ENCODE measurements at regions not wholly inside any gene's neighbourhood (a gene's known extent, or its start where the extent isn't known, plus 50 kb on each side); places are given as distances from the start of the nearest gene placed in this dataset.
"Not testable (repeated sequence)": the region's sequence is repeated elsewhere in the genome, so short reads cannot be mapped to it uniquely, and the experiment has no call there.

GRCh38 chr3:148540266-148540665, 157.4 kb upstream of the AGTR1 start:
- no peak for TF ChIP-seq CTCF (IDR thresholded peaks at IDR 0.05; ENCODE audit: low read depth, low read length)
- no peak overlapping the region for H3K4me3 ChIP-seq (ENCODE audit: low read depth, low read length)
- H3K36me3 ChIP-seq = no peaks in the 10 kb centered on the region
- no peaks in the 10 kb centered on the region for H3K27me3 ChIP-seq
- DNase-seq = no peak
- H3K4me1 ChIP-seq = no peaks in the 10 kb centered on the region
- no peaks in the 10 kb centered on the region for H3K9me3 ChIP-seq

- Histone ChIP-seq H3K36me3 (no peaks in the 10 kb centered on the region), H3K4me1 (no peaks in the 10 kb centered on the region), H3K9me3 (no peaks in the 10 kb centered on the region), H3K27me3 (no peaks in the 10 kb centered on the region), H3K4me3 (ENCODE audit: low read depth, low read length) (no peak overlapping the region)
- no peak for DNase-seq
- TF ChIP-seq CTCF (IDR thresholded peaks at IDR 0.05; ENCODE audit: low read depth, low read length) = no peak
Observed at GRCh38 chr3:148540851-148541250, 156.9 kb upstream of the AGTR1 start.

DNA sequence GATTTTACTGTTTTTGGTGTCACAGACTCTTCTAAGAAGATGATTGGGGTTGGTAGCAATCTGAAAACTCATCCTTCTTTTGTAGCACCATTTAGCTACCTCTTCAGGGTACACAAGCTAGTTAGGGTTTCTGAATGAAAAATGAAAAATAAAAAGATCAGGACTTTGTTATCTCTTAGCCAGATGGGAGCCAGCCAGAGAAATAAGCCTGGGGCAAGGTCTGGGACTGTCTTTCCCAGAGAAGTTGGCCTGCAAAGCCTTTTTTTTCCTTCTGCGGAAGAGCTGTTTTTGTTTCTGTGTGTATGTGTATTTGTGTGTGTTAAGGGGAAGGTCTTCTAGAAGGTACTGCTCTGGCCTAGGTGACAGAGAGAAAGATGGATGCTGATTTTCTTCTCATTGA, 150.7 kb upstream of the AGTR1 start:
- Histone ChIP-seq H3K4me3 (ENCODE audit: low read depth, low read length) (no peak overlapping the region), H3K4me1 (no peaks in the 10 kb centered on the region), H3K36me3 (no peaks in the 10 kb centered on the region), H3K9me3 (no peaks in the 10 kb centered on the region), H3K27me3 (no peaks in the 10 kb centered on the region)
- peak; percentile 24 for DNase-seq
- TF ChIP-seq CTCF (IDR thresholded peaks at IDR 0.05; ENCODE audit: low read depth, low read length) = no peak

- TF ChIP-seq CTCF (IDR thresholded peaks at IDR 0.05; ENCODE audit: low read depth, low read length) = no peak
- Histone ChIP-seq H3K27me3 (no peaks in the 10 kb centered on the region), H3K4me3 (ENCODE audit: low read depth, low read length) (no peak overlapping the region), H3K9me3 (no peaks in the 10 kb centered on the region), H3K4me1 (no peaks in the 10 kb centered on the region), H3K36me3 (no peaks in the 10 kb centered on the region)
- no peak for DNase-seq
Observed at GRCh38 chr3:148551767-148552260, 145.9 kb upstream of the AGTR1 start.

DNA sequence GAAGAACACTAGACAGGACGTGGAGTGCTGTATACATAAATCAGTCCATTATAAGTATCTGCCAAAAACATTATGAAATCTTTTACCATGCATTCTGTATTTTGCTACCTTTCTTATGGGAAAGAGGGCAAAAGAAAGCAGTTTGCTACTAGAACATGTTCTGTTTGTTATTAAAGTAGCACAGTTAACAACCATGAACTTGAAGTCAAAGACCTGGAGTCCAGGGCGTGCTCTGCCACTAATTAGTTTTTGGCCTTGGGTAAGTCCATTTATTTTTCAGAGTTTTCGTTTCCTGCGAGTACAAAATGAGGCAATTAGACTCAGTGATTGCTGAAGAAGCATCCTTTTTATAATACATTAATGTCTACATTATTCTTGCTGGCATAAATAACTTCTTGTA, 143.3 kb upstream of the AGTR1 start:
- Histone ChIP-seq H3K9me3 (no peaks in the 10 kb centered on the region), H3K36me3 (no peaks in the 10 kb centered on the region), H3K27me3 (no peaks in the 10 kb centered on the region), H3K4me3 (ENCODE audit: low read depth, low read length) (no peak overlapping the region), H3K4me1 (no peaks in the 10 kb centered on the region)
- no peak for TF ChIP-seq CTCF (IDR thresholded peaks at IDR 0.05; ENCODE audit: low read depth, low read length)
- no peak for DNase-seq

DNA sequence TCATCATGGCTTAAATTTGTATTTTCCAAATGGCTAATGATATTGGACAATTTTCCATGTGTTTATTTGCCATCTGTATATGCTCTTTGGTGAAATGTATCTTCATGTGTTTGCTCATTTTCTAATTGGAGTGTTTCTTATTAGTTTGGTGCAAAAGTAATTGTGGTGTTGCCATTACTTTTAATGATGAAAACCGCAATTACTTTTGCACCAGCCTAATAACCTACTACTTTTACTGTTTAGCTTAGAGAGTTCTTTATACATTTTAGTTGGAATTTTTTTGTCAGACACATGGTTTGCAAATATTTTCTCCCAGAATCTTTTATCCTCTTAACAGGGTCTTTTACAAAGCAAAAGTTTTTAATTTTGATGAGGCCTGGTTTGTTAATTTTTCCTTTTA, 141.0 kb upstream of the AGTR1 start:
- no peak for TF ChIP-seq CTCF (IDR thresholded peaks at IDR 0.05; ENCODE audit: low read depth, low read length)
- Histone ChIP-seq H3K27me3 (no peaks in the 10 kb centered on the region), H3K9me3 (no peaks in the 10 kb centered on the region), H3K4me1 (no peaks in the 10 kb centered on the region), H3K4me3 (ENCODE audit: low read depth, low read length) (no peak overlapping the region), H3K36me3 (no peaks in the 10 kb centered on the region)
- no peak for DNase-seq

- not testable (repeated sequence) for H3K9me3 ChIP-seq; H3K27me3 ChIP-seq; H3K4me3 ChIP-seq (ENCODE audit: low read depth, low read length); H3K36me3 ChIP-seq; H3K4me1 ChIP-seq; DNase-seq
Observed at GRCh38 chr3:148577579-148577978, 120.1 kb upstream of the AGTR1 start.
